Gastrocnemius medialis (tissue), 4 donors: ENCODE measurements at regions not wholly inside any gene's neighbourhood (a gene's known extent, or its start where the extent isn't known, plus 50 kb on each side); places are given as distances from the start of the nearest gene placed in this dataset.
"Not testable (repeated sequence)": the region's sequence is repeated elsewhere in the genome, so short reads cannot be mapped to it uniquely, and the experiment has no call there.

Experiments
- ATAC-seq, 2 donors: fragments of 150-250 bp; one replicate each; pipeline ENCODE4 v1.9.1; 2016
- DNase-seq, 2 donors: peaks; one replicate each; pipeline ENCODE4 v3.0.0-alpha.2; 2019
- H3K27ac ChIP-seq, 4 donors: fragments of 200-600 bp; sonication (generic); 1 replicate in 1 of 4; 2 replicates in 3 of 4; pipeline ENCODE4 v1.5.1; 2016 to 2018; ENCODE audit warnings: mild to moderate bottlenecking in 2 of 4, moderate library complexity in 1 of 4
- H3K27me3 ChIP-seq, 3 donors: fragments of 200-600 bp; sonication (generic) in 2 of 3; 1 replicate in 1 of 3; 2 replicates in 2 of 3; pipeline versions ENCODE4 v1.5.1 to v1.6.0; 2016 to 2019; ENCODE audit warnings: mild to moderate bottlenecking in 1 of 3, moderate library complexity in 1 of 3
- H3K36me3 ChIP-seq, 2 donors: fragments of 200-600 bp; sonication (generic) in 1 of 2; one replicate each; pipeline ENCODE4 v1.5.1; 2017 to 2018
- H3K4me1 ChIP-seq, 2 donors: fragments of 200-600 bp; sonication (generic) in 1 of 2; one replicate each; pipeline ENCODE4 v1.5.1; 2016 to 2017; ENCODE audit warnings: mild to moderate bottlenecking in 2 of 2
- H3K4me3 ChIP-seq, 4 donors: fragments of 200-600 bp; sonication (generic) in 3 of 4; 1 replicate in 1 of 4; 2 replicates in 3 of 4; pipeline ENCODE4 v1.5.1; 2016 to 2019; ENCODE audit warnings: mild to moderate bottlenecking in 2 of 4
- H3K9me3 ChIP-seq, 3 donors: fragments of 200-600 bp; sonication (generic) in 2 of 3; 1 replicate in 1 of 3; 2 replicates in 2 of 3; pipeline ENCODE4 v1.5.1; 2016 to 2019
- CTCF ChIP-seq, 5 experiments: fragments of 450-650 bp in 3 of 5; fragments of 200-600 bp in 2 of 5; sonication (generic) in 2 of 5; IDR thresholded peaks in 4 of 5; conservative IDR thresholded peaks in 1 of 5; 1 replicate in 4 of 5; 2 replicates in 1 of 5; pipeline ENCODE4 v1.5.1; 2016 to 2019; ENCODE audit warnings: antibody characterized with exemption in 5 of 5, mild to moderate bottlenecking in 3 of 5, moderate library complexity in 3 of 5
- POLR2A ChIP-seq, 2 donors: fragments of 450-650 bp; IDR thresholded peaks; one replicate each; pipeline ENCODE4 v1.6.1; 2017; ENCODE audit warnings: antibody characterized with exemption in 2 of 2, mild to moderate bottlenecking in 2 of 2, moderate library complexity in 2 of 2
- in situ Hi-C, 4 donors: fragments of 200-750 bp; cut with MboI; loops; one replicate each; pipeline versions ENCODE4 v1.15.0 to v1.8.0; 2017; ENCODE audit warnings: low sequenced_read_pairs in 4 of 4
- intact Hi-C: fragments of 100-400 bp; cut with DNase I; formaldehyde crosslinking; loops from one replicate; pipeline ENCODE4 v1.15.1; 2023; ENCODE audit warnings: low total_unique reads

GRCh38 chr3:145088917-145089316 lies 1072.1 kb downstream of the PLOD2 start:
- Histone ChIP-seq H3K27me3 (no peaks in the 10 kb centered on the region), H3K27ac (no peak overlapping the region), H3K4me1 (no peaks in the 10 kb centered on the region), H3K36me3 (no peaks in the 10 kb centered on the region), H3K9me3 (no peaks in the 10 kb centered on the region), H3K4me3 (no peak overlapping the region)
- intact Hi-C loops: no loop called here
- in situ Hi-C loops: no loop called here
- DNase-seq (no peak), ATAC-seq (no peak)
- no peak for TF ChIP-seq CTCF (IDR thresholded peaks at IDR 0.05 in 4 of 5, conservative IDR thresholded peaks at IDR 0.05 in 1 of 5)
- TF ChIP-seq POLR2A (IDR thresholded peaks at IDR 0.05): no peak

DNA sequence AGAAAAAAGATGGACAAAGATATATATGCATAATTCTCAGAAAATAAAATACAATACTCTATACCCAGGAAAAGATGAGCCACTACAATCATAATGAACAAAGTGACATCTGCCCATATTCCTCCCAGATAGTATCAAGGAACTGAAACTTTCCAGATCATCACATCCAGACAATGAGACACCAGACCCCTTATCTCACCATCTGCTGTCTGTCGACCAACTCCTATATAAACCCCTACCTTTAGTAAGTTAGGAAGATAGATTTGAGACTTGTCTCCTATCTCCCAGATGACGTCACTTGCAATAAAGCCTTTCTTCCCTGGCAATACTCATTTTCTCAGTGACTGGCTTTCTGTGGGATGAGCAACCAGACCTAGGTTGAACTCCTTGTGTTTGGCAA lies 1071.6 kb downstream of the PLOD2 start:
- Histone ChIP-seq H3K4me3 (no peak overlapping the region), H3K36me3 (no peaks in the 10 kb centered on the region), H3K27me3 (no peaks in the 10 kb centered on the region), H3K4me1 (no peaks in the 10 kb centered on the region), H3K9me3 (no peaks in the 10 kb centered on the region), H3K27ac (no peak overlapping the region)
- in situ Hi-C loops: no loop called here
- ATAC-seq: no peak
- TF ChIP-seq CTCF (IDR thresholded peaks at IDR 0.05 in 4 of 5, conservative IDR thresholded peaks at IDR 0.05 in 1 of 5) (no peak), POLR2A (IDR thresholded peaks at IDR 0.05) (no peak)
- intact Hi-C loops: no loop called here
- no peak for DNase-seq

- no peak for ATAC-seq
- TF ChIP-seq POLR2A (IDR thresholded peaks at IDR 0.05): no peak
- TF ChIP-seq CTCF (IDR thresholded peaks at IDR 0.05 in 4 of 5, conservative IDR thresholded peaks at IDR 0.05 in 1 of 5): no peak
- DNase-seq: no peak
- Histone ChIP-seq H3K4me1 (no peaks in the 10 kb centered on the region), H3K27me3 (no peaks in the 10 kb centered on the region), H3K4me3 (no peak overlapping the region), H3K36me3 (no peaks in the 10 kb centered on the region), H3K9me3 (no peaks in the 10 kb centered on the region), H3K27ac (no peak overlapping the region)
- in situ Hi-C loops: no loop called here
- intact Hi-C loops: no loop called here
These were observed 1066.5 kb downstream of the PLOD2 start for GRCh38 chr3:145094355-145094941.

DNA sequence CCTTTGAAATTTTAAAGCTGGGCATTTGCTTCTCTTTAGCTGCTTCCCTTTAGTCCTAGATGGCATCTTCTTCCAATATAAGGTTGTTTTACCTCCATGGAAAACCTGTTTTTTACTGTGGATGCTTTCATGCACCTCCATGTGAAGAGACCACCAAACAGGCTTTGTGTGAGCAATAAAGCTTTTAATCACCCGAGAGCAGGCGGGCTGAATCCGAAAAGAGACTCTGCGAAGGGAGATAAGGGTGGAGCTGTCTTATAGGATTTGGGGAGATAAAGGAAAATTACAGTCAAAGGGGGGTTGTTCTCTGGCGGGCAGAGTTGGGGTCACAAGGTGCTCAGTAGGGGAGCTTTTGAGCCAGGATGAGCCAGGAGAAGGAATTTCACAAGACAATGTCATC lies 1049.8 kb downstream of the PLOD2 start:
- ATAC-seq, intact Hi-C loops, H3K27me3 ChIP-seq, H3K36me3 ChIP-seq, H3K9me3 ChIP-seq, DNase-seq, in situ Hi-C loops, H3K27ac ChIP-seq, H3K4me1 ChIP-seq, H3K4me3 ChIP-seq: not testable (repeated sequence)

- TF ChIP-seq POLR2A (IDR thresholded peaks at IDR 0.05) (no peak), CTCF (IDR thresholded peaks at IDR 0.05 in 4 of 5, conservative IDR thresholded peaks at IDR 0.05 in 1 of 5) (no peak)
- ATAC-seq (no peak), DNase-seq (no peak)
- Histone ChIP-seq H3K4me3 (no peak overlapping the region), H3K9me3 (no peaks in the 10 kb centered on the region), H3K27ac (no peak overlapping the region), H3K27me3 (no peaks in the 10 kb centered on the region), H3K4me1 (no peaks in the 10 kb centered on the region), H3K36me3 (no peaks in the 10 kb centered on the region)
- intact Hi-C loops: no loop called here
- in situ Hi-C loops: no loop called here
These were observed 1044.2 kb downstream of the PLOD2 start for GRCh38 chr3:145116769-145117168.
